ENCODE measurements at regions not wholly inside any gene's neighbourhood (a gene's known extent, or its start where the extent isn't known, plus 50 kb on each side); places are given as distances from the start of the nearest gene placed in this dataset.
"Not testable (repeated sequence)": the region's sequence is repeated elsewhere in the genome, so short reads cannot be mapped to it uniquely, and the experiment has no call there.

- no peak overlapping the region for H3K4me3 Mint-ChIP-seq
- H3K9me3 Mint-ChIP-seq = peaks cover 13% of the 10 kb centered on the region
- ATAC-seq (ENCODE audit: low read depth) (no peak), DNase-seq (no peak)
- POLR2A ChIA-PET = no interaction called here
- H3K36me3 Mint-ChIP-seq = peaks cover 1% of the 10 kb centered on the region
- no peaks in the 10 kb centered on the region for H3K4me1 Mint-ChIP-seq
- H3K27me3 Mint-ChIP-seq = no peaks in the 10 kb centered on the region
- no peak overlapping the region for H3K27ac Mint-ChIP-seq
Observed at GRCh38 chr1:222066539-222066938, 324.6 kb upstream of the DUSP10 start.

- POLR2A ChIA-PET = no interaction called here
- ATAC-seq (ENCODE audit: low read depth) (no peak), DNase-seq (no peak)
- no peak overlapping the region for H3K4me3 Mint-ChIP-seq
- peaks cover 1% of the 10 kb centered on the region for H3K36me3 Mint-ChIP-seq
- H3K27ac Mint-ChIP-seq = no peak overlapping the region
- H3K4me1 Mint-ChIP-seq = no peaks in the 10 kb centered on the region
- H3K27me3 Mint-ChIP-seq = no peaks in the 10 kb centered on the region
- peaks cover 13% of the 10 kb centered on the region for H3K9me3 Mint-ChIP-seq
Observed at GRCh38 chr1:222065234-222065633, 323.3 kb upstream of the DUSP10 start.

GRCh38 chr1:222064388-222065211 lies 322.7 kb upstream of the DUSP10 start:
- H3K9me3 Mint-ChIP-seq = peaks cover 13% of the 10 kb centered on the region
- ATAC-seq (ENCODE audit: low read depth) = no peak
- H3K27ac Mint-ChIP-seq = no peak overlapping the region
- no peaks in the 10 kb centered on the region for H3K4me1 Mint-ChIP-seq
- H3K27me3 Mint-ChIP-seq = no peaks in the 10 kb centered on the region
- POLR2A ChIA-PET = no interaction called here
- no peak overlapping the region for H3K4me3 Mint-ChIP-seq
- no peak for DNase-seq
- peaks cover 1% of the 10 kb centered on the region for H3K36me3 Mint-ChIP-seq

- DNase-seq = no peak
- Mint-ChIP-seq H3K36me3 (peaks cover 1% of the 10 kb centered on the region), H3K4me3 (no peak overlapping the region), H3K27ac (no peak overlapping the region), H3K27me3 (no peaks in the 10 kb centered on the region), H3K9me3 (peaks cover 13% of the 10 kb centered on the region), H3K4me1 (no peaks in the 10 kb centered on the region)
- POLR2A ChIA-PET = no interaction called here
- ATAC-seq (ENCODE audit: low read depth) = no peak
Observed at GRCh38 chr1:222062640-222063039, 320.8 kb upstream of the DUSP10 start.

GRCh38 chr1:222061711-222062359 lies 319.9 kb upstream of the DUSP10 start:
- Mint-ChIP-seq H3K9me3 (peaks cover 13% of the 10 kb centered on the region), H3K4me3 (no peak overlapping the region)
- POLR2A ChIA-PET = no interaction called here

GRCh38 chr1:222060210-222060916 lies 318.5 kb upstream of the DUSP10 start:
- H3K27ac Mint-ChIP-seq = no peak overlapping the region
- H3K9me3 Mint-ChIP-seq = peaks cover 13% of the 10 kb centered on the region
- no peak for DNase-seq

More at GRCh38 chr1:222061711-222062359, 319.9 kb upstream of the DUSP10 start:
- ATAC-seq (ENCODE audit: low read depth) = no peak
- DNase-seq = no peak
- Mint-ChIP-seq H3K4me1 (no peaks in the 10 kb centered on the region), H3K27me3 (no peaks in the 10 kb centered on the region), H3K36me3 (peaks cover 1% of the 10 kb centered on the region), H3K27ac (no peak overlapping the region)

GRCh38 chr1:222058249-222058648 lies 316.4 kb upstream of the DUSP10 start:
- Mint-ChIP-seq H3K4me1 (no peaks in the 10 kb centered on the region), H3K27me3 (no peaks in the 10 kb centered on the region), H3K36me3 (no peaks in the 10 kb centered on the region), H3K4me3 (no peak overlapping the region), H3K9me3 (peaks cover 3% of the 10 kb centered on the region), H3K27ac (no peak overlapping the region)
- DNase-seq = no peak
- POLR2A ChIA-PET = no interaction called here
- no peak for ATAC-seq (ENCODE audit: low read depth)

More at GRCh38 chr1:222060210-222060916, 318.5 kb upstream of the DUSP10 start:
- POLR2A ChIA-PET = no interaction called here
- Mint-ChIP-seq H3K36me3 (peaks cover 1% of the 10 kb centered on the region), H3K27me3 (no peaks in the 10 kb centered on the region), H3K4me3 (no peak overlapping the region), H3K4me1 (no peaks in the 10 kb centered on the region)
- ATAC-seq (ENCODE audit: low read depth) = no peak

- POLR2A ChIA-PET = no interaction called here
- ATAC-seq (ENCODE audit: low read depth) (no peak), DNase-seq (no peak)
- no peaks in the 10 kb centered on the region for H3K27me3 Mint-ChIP-seq
- no peak overlapping the region for H3K4me3 Mint-ChIP-seq
- no peak overlapping the region for H3K27ac Mint-ChIP-seq
- peaks cover 1% of the 10 kb centered on the region for H3K9me3 Mint-ChIP-seq
- no peaks in the 10 kb centered on the region for H3K36me3 Mint-ChIP-seq
- no peaks in the 10 kb centered on the region for H3K4me1 Mint-ChIP-seq
Observed at GRCh38 chr1:222057162-222057561, 315.3 kb upstream of the DUSP10 start.

- no peaks in the 10 kb centered on the region for H3K9me3 Mint-ChIP-seq
- no peaks in the 10 kb centered on the region for H3K36me3 Mint-ChIP-seq
- H3K4me3 Mint-ChIP-seq = no peak overlapping the region
- H3K27ac Mint-ChIP-seq = no peak overlapping the region
- no peak for ATAC-seq (ENCODE audit: low read depth)
- no peak for DNase-seq
- POLR2A ChIA-PET = no interaction called here
- H3K27me3 Mint-ChIP-seq = no peaks in the 10 kb centered on the region
- peaks cover 2% of the 10 kb centered on the region for H3K4me1 Mint-ChIP-seq
Observed at GRCh38 chr1:222054416-222054815, 312.5 kb upstream of the DUSP10 start.

GRCh38 chr1:222053790-222054294 lies 312.0 kb upstream of the DUSP10 start:
- Mint-ChIP-seq H3K4me3 (no peak overlapping the region), H3K27me3 (no peaks in the 10 kb centered on the region), H3K36me3 (no peaks in the 10 kb centered on the region), H3K4me1 (peaks cover 2% of the 10 kb centered on the region), H3K27ac (no peak overlapping the region), H3K9me3 (no peaks in the 10 kb centered on the region)
- ATAC-seq (ENCODE audit: low read depth) = no peak
- POLR2A ChIA-PET = no interaction called here
- DNase-seq = no peak

- H3K36me3 Mint-ChIP-seq; H3K27ac Mint-ChIP-seq; H3K4me3 Mint-ChIP-seq; POLR2A ChIA-PET; H3K27me3 Mint-ChIP-seq; DNase-seq; H3K9me3 Mint-ChIP-seq; ATAC-seq (ENCODE audit: low read depth): not testable (repeated sequence)
- peaks cover 12% of the 10 kb centered on the region for H3K4me1 Mint-ChIP-seq
Observed at GRCh38 chr1:222051311-222051710, 309.4 kb upstream of the DUSP10 start.

- H3K36me3 Mint-ChIP-seq; POLR2A ChIA-PET; H3K27me3 Mint-ChIP-seq; H3K4me3 Mint-ChIP-seq; ATAC-seq (ENCODE audit: low read depth); DNase-seq; H3K9me3 Mint-ChIP-seq; H3K27ac Mint-ChIP-seq: not testable (repeated sequence)
- H3K4me1 Mint-ChIP-seq = peaks cover 12% of the 10 kb centered on the region
Observed at GRCh38 chr1:222049661-222050060, 307.8 kb upstream of the DUSP10 start.

- Mint-ChIP-seq H3K27ac (no peak overlapping the region), H3K27me3 (no peaks in the 10 kb centered on the region), H3K4me1 (peaks cover 12% of the 10 kb centered on the region), H3K9me3 (no peaks in the 10 kb centered on the region), H3K36me3 (no peaks in the 10 kb centered on the region), H3K4me3 (no peak overlapping the region)
- POLR2A ChIA-PET = no interaction called here
- DNase-seq (no peak), ATAC-seq (ENCODE audit: low read depth) (no peak)
Observed at GRCh38 chr1:222049176-222049575, 307.3 kb upstream of the DUSP10 start.

Measured in activated naive CD8-positive, alpha-beta T cell treated with anti-CD3 and anti-CD28 coated beads, Interleukin-2, amount 10 ng/mL, durations not matched to agents 7 days and 5 days (primary cell).